ENCODE measurements at regions not wholly inside any gene's neighbourhood (a gene's known extent, or its start where the extent isn't known, plus 50 kb on each side); places are given as distances from the start of the nearest gene placed in this dataset.
"Not testable (repeated sequence)": the region's sequence is repeated elsewhere in the genome, so short reads cannot be mapped to it uniquely, and the experiment has no call there.

GRCh38 chr4:30068234-30068633 lies 651.9 kb upstream of the PCDH7 start:
- no peak for ATAC-seq
- Histone ChIP-seq H3K4me3 (no peak overlapping the region), H3K9me3 (no peaks in the 10 kb centered on the region), H3K27me3 (no peaks in the 10 kb centered on the region), H3K36me3 (replicated peaks in 1 of 2; ENCODE audit: insufficient read depth in 1 of 2, low read depth in 2 of 2) (no peaks in the 10 kb centered on the region), H3K4me1 (no peaks in the 10 kb centered on the region), H3K27ac (no peak overlapping the region)
- peak in 1 of 4 donors; percentile 6 for DNase-seq
- WGBS, 2 donors, result 29 to 50% methylated on average over 1 of the region's 1 CpG
- intact Hi-C loops (cut with DNase I), result no loop called here
- TF ChIP-seq CTCF (IDR thresholded peaks at IDR 0.05) (no peak), POLR2A (IDR thresholded peaks at IDR 0.05) (no peak)

GRCh38 chr4:30073011-30073710 lies 647.0 kb upstream of the PCDH7 start:
- Histone ChIP-seq H3K36me3 (replicated peaks in 1 of 2; ENCODE audit: insufficient read depth in 1 of 2, low read depth in 2 of 2) (no peaks in the 10 kb centered on the region), H3K4me3 (no peak overlapping the region), H3K27me3 (no peaks in the 10 kb centered on the region), H3K4me1 (no peaks in the 10 kb centered on the region), H3K27ac (no peak overlapping the region), H3K9me3 (no peaks in the 10 kb centered on the region)
- DNase-seq (no peak), ATAC-seq (no peak)
- intact Hi-C loops (cut with DNase I), result no loop called here
- WGBS, 2 donors, result 48 to 50% methylated on average over 3 of the region's 3 CpGs
- TF ChIP-seq CTCF (IDR thresholded peaks at IDR 0.05) (no peak), POLR2A (IDR thresholded peaks at IDR 0.05) (no peak)

- H3K4me3 ChIP-seq; H3K36me3 ChIP-seq (replicated peaks in 1 of 2; ENCODE audit: insufficient read depth in 1 of 2, low read depth in 2 of 2); intact Hi-C loops (cut with DNase I); H3K27ac ChIP-seq; DNase-seq; H3K9me3 ChIP-seq; ATAC-seq; H3K4me1 ChIP-seq; H3K27me3 ChIP-seq: not testable (repeated sequence)
- WGBS, 2 donors, result 87 to 88% methylated on average over 19 to 29 of the region's 37 CpGs
These were observed 627.6 kb upstream of the PCDH7 start for GRCh38 chr4:30092420-30093128.

- TF ChIP-seq POLR2A (IDR thresholded peaks at IDR 0.05) (no peak), CTCF (IDR thresholded peaks at IDR 0.05) (no peak)
- H3K4me3 ChIP-seq, result no peak overlapping the region
- DNase-seq (no peak), ATAC-seq (no peak)
- intact Hi-C loops (cut with DNase I), result no loop called here
- no peaks in the 10 kb centered on the region for H3K27me3 ChIP-seq
- 40 to 42% methylated on average over 1 of the region's 1 CpG for WGBS, 2 donors
- no peaks in the 10 kb centered on the region for H3K9me3 ChIP-seq
- H3K36me3 ChIP-seq (replicated peaks in 1 of 2; ENCODE audit: insufficient read depth in 1 of 2, low read depth in 2 of 2), result no peaks in the 10 kb centered on the region
- H3K4me1 ChIP-seq, result no peaks in the 10 kb centered on the region
- no peak overlapping the region for H3K27ac ChIP-seq
These were observed 625.3 kb upstream of the PCDH7 start for GRCh38 chr4:30094887-30095286.

GRCh38 chr4:30103455-30103854 lies 616.7 kb upstream of the PCDH7 start:
- Histone ChIP-seq H3K36me3 (replicated peaks in 1 of 2; ENCODE audit: insufficient read depth in 1 of 2, low read depth in 2 of 2) (no peaks in the 10 kb centered on the region), H3K27ac (no peak overlapping the region), H3K4me3 (no peak overlapping the region), H3K9me3 (no peaks in the 10 kb centered on the region), H3K4me1 (no peaks in the 10 kb centered on the region), H3K27me3 (no peaks in the 10 kb centered on the region)
- ATAC-seq, result no peak
- no peak for DNase-seq
- intact Hi-C loops (cut with DNase I), result no loop called here
- TF ChIP-seq POLR2A (IDR thresholded peaks at IDR 0.05) (no peak), CTCF (IDR thresholded peaks at IDR 0.05) (no peak)

Measured in body of pancreas (tissue), 4 donors.